Upper lobe of right lung (tissue), 1 donor: ENCODE measurements at regions not wholly inside any gene's neighbourhood (a gene's known extent, or its start where the extent isn't known, plus 50 kb on each side); places are given as distances from the start of the nearest gene placed in this dataset.

Experiments used
- ATAC-seq: fragments of 200-7000 bp; cut with Tn5 transposase; one replicate; pipeline ENCODE4 v1.9.1; 2020; ENCODE audit warnings: mild to moderate bottlenecking, moderate library complexity
- DNase-seq: peaks from one replicate; pipeline ENCODE4 v3.0.0-alpha.2; 2020
- H3K27ac ChIP-seq: fragments of 200-600 bp; one replicate; pipeline ENCODE4 v1.8.0; 2022
- H3K27me3 ChIP-seq: fragments of 200-600 bp; one replicate; pipeline ENCODE4 v1.8.0; 2022; ENCODE audit warnings: mild to moderate bottlenecking
- H3K36me3 ChIP-seq: fragments of 200-600 bp; one replicate; pipeline ENCODE4 v1.8.0; 2022
- H3K4me1 ChIP-seq: fragments of 200-600 bp; one replicate; pipeline ENCODE4 v1.8.0; 2022
- H3K4me3 ChIP-seq: fragments of 200-600 bp; one replicate; pipeline ENCODE4 v1.8.0; 2022; ENCODE audit warnings: mild to moderate bottlenecking
- H3K9me3 ChIP-seq: fragments of 200-600 bp; one replicate; pipeline ENCODE4 v1.8.0; 2022
- CTCF ChIP-seq: fragments of 200-600 bp; IDR thresholded peaks from one replicate; pipeline ENCODE4 v1.8.0; 2022; ENCODE audit warnings: antibody characterized with exemption
- intact Hi-C: fragments of 100-400 bp; cut with DNase I; formaldehyde crosslinking; loops from one replicate; pipeline ENCODE4 v1.11.0; 2022
- donor health status: DM: no; HTN: yes; CAD: no; lungs with severe emphysema.

- Histone ChIP-seq H3K27ac (no peak overlapping the region), H3K4me3 (no peak overlapping the region), H3K9me3 (no peaks in the 10 kb centered on the region), H3K4me1 (no peaks in the 10 kb centered on the region), H3K36me3 (no peaks in the 10 kb centered on the region), H3K27me3 (no peaks in the 10 kb centered on the region)
- intact Hi-C loops = no loop called here
- no peak for DNase-seq
- ATAC-seq = no peak
- no peak for TF ChIP-seq CTCF
Observed at GRCh38 chr10:108771106-108771505, 1152.2 kb downstream of the XPNPEP1 start.

GRCh38 chr10:108765794-108766193, 1157.5 kb downstream of the XPNPEP1 start:
- DNase-seq = no peak
- Histone ChIP-seq H3K27ac (no peak overlapping the region), H3K36me3 (no peaks in the 10 kb centered on the region), H3K4me3 (no peak overlapping the region), H3K9me3 (no peaks in the 10 kb centered on the region), H3K27me3 (no peaks in the 10 kb centered on the region), H3K4me1 (no peaks in the 10 kb centered on the region)
- intact Hi-C loops = no loop called here
- ATAC-seq = no peak
- TF ChIP-seq CTCF = no peak

GRCh38 chr10:108757946-108758345, 1165.4 kb downstream of the XPNPEP1 start:
- H3K9me3 ChIP-seq = no peaks in the 10 kb centered on the region
- no peak overlapping the region for H3K4me3 ChIP-seq
- no peaks in the 10 kb centered on the region for H3K27me3 ChIP-seq
- intact Hi-C loops = no loop called here
- DNase-seq (no peak), ATAC-seq (no peak)
- TF ChIP-seq CTCF = no peak
- no peaks in the 10 kb centered on the region for H3K36me3 ChIP-seq
- H3K27ac ChIP-seq = no peak overlapping the region
- no peaks in the 10 kb centered on the region for H3K4me1 ChIP-seq

GRCh38 chr10:108755646-108756045, 1167.7 kb downstream of the XPNPEP1 start:
- Histone ChIP-seq H3K27me3 (no peaks in the 10 kb centered on the region), H3K4me3 (no peak overlapping the region), H3K27ac (no peak overlapping the region), H3K9me3 (no peaks in the 10 kb centered on the region), H3K4me1 (no peaks in the 10 kb centered on the region), H3K36me3 (no peaks in the 10 kb centered on the region)
- DNase-seq (no peak), ATAC-seq (no peak)
- no peak for TF ChIP-seq CTCF
- intact Hi-C loops = no loop called here

- TF ChIP-seq CTCF = no peak
- ATAC-seq = no peak
Observed at GRCh38 chr10:108753326-108753725, 1170.0 kb downstream of the XPNPEP1 start.

GRCh38 chr10:108749042-108749441, 1174.3 kb downstream of the XPNPEP1 start:
- no peak for ATAC-seq
- DNase-seq = no peak
- TF ChIP-seq CTCF = no peak
- intact Hi-C loops = no loop called here
- Histone ChIP-seq H3K27ac (no peak overlapping the region), H3K36me3 (no peaks in the 10 kb centered on the region), H3K27me3 (no peaks in the 10 kb centered on the region), H3K9me3 (no peaks in the 10 kb centered on the region), H3K4me3 (no peak overlapping the region), H3K4me1 (no peaks in the 10 kb centered on the region)

More at GRCh38 chr10:108753326-108753725, 1170.0 kb downstream of the XPNPEP1 start:
- Histone ChIP-seq H3K9me3 (no peaks in the 10 kb centered on the region), H3K27ac (no peak overlapping the region), H3K4me3 (no peak overlapping the region), H3K36me3 (no peaks in the 10 kb centered on the region), H3K4me1 (no peaks in the 10 kb centered on the region), H3K27me3 (no peaks in the 10 kb centered on the region)
- intact Hi-C loops = no loop called here
- no peak for DNase-seq
